Panc1 (cell line): ENCODE measurements at regions not wholly inside any gene's neighbourhood (a gene's known extent, or its start where the extent isn't known, plus 50 kb on each side); places are given as distances from the start of the nearest gene placed in this dataset.

Experiments used
- ATAC-seq: fragments of 200-7000 bp; cut with Tn5 transposase; 2 replicates; pipeline ENCODE4 v1.9.1; 2020; ENCODE audit warnings: mild to moderate bottlenecking, moderate library complexity
- BruUV-seq: library from RNA; stranded (reverse); fragments of 400-500 nt; replicated peaks from 2 replicates; lab custom pipeline; 2021; lab: Mats Ljungman, UMichigan
- CTCF ChIA-PET: fragments of 300-600 bp; sonication (Branson Sonifier 250); formaldehyde crosslinking; loops from one replicate; lab custom pipeline; 2022; ENCODE audit warnings: antibody characterized with exemption; lab: Charles Lee
- POLR2A ChIA-PET: fragments of 300-600 bp; sonication (Branson Sonifier 250); formaldehyde crosslinking; loops from one replicate; lab custom pipeline; 2022; ENCODE audit warnings: antibody characterized with exemption; lab: Charles Lee
- DNase-seq: peaks from one replicate; pipeline ENCODE4 v3.0.0-alpha.2; 2010; ENCODE audit warnings: low read depth, low spot score
- H3K27ac ChIP-seq: 2 replicates; pipeline ENCODE4 v1.5.1; 2011; ENCODE audit warnings: mild to moderate bottlenecking, low read length, inconsistent platforms
- H3K27me3 ChIP-seq: fragments of 200-500 bp; sonication (Bioruptor generic); 2 replicates; pipeline ENCODE4 v1.6.0; 2014; ENCODE audit warnings: low read length, inconsistent platforms; ENCODE audit not compliant: control insufficient read depth, insufficient read depth
- H3K36me3 ChIP-seq: fragments of 200-500 bp; sonication (Bioruptor generic); 2 replicates; pipeline ENCODE4 v1.5.1; 2014; ENCODE audit warnings: inconsistent platforms, mild to moderate bottlenecking, low read length, moderate library complexity; ENCODE audit not compliant: control insufficient read depth, insufficient read depth
- H3K4me1 ChIP-seq: 2 replicates; pipeline ENCODE4 v1.5.1; 2011; ENCODE audit warnings: inconsistent platforms, mild to moderate bottlenecking, low read length, moderate library complexity; ENCODE audit not compliant: control insufficient read depth, insufficient read depth
- H3K4me3 ChIP-seq, 2 experiments: 2 replicates each; pipeline ENCODE4 v1.5.1; 2011 to 2012; ENCODE audit warnings: low read depth in 2 of 2, low read length in 2 of 2, mild to moderate bottlenecking in 2 of 2, inconsistent platforms in 1 of 2, moderate library complexity in 1 of 2
- H3K9me3 ChIP-seq: fragments of 200-500 bp; sonication (Bioruptor generic); 2 replicates; pipeline ENCODE4 v1.5.1; 2014; ENCODE audit warnings: low read depth, mild to moderate bottlenecking, inconsistent platforms, low read length, moderate library complexity; ENCODE audit not compliant: control insufficient read depth, insufficient read depth
- CTCF ChIP-seq: fragments of 450-650 bp; IDR thresholded peaks from 2 replicates; pipeline ENCODE4 v1.5.1; 2017; ENCODE audit warnings: mild to moderate bottlenecking
- POLR2AphosphoS5 ChIP-seq: IDR thresholded peaks from 2 replicates; pipeline ENCODE4 v1.6.1; 2012; ENCODE audit warnings: mild to moderate bottlenecking, low read depth, low read length, moderate library complexity
- REST ChIP-seq, 2 experiments: IDR thresholded peaks; 2 replicates each; pipeline ENCODE4 v1.6.1; 2011 to 2012; ENCODE audit warnings: low read depth in 2 of 2, control low read depth in 1 of 2, low read length in 1 of 2, mild to moderate bottlenecking in 1 of 2, moderate library complexity in 1 of 2; ENCODE audit not compliant: insufficient read depth in 1 of 2
- SIN3A ChIP-seq: IDR thresholded peaks from 2 replicates; pipeline ENCODE4 v1.6.1; 2012; ENCODE audit warnings: low read depth, mild to moderate bottlenecking, low read length, moderate library complexity, borderline replicate concordance; ENCODE audit not compliant: insufficient read depth
- TCF7L2 ChIP-seq: IDR thresholded peaks from 2 replicates; pipeline ENCODE4 v1.6.1; 2011; ENCODE audit warnings: mild to moderate bottlenecking, low read depth, low read length, inconsistent platforms
- in situ Hi-C: cut with HindIII; loops from 2 replicates; pipeline ENCODE4 v1.10.0; 2016; ENCODE audit warnings: low sequenced_read_pairs, low pct_unique_long_range_greater_than_20kb
- intact Hi-C: fragments of 100-400 bp; cut with micrococcal nuclease; formaldehyde crosslinking; loops from one replicate; pipeline ENCODE4 v1.10.0; 2022; ENCODE audit not compliant: unreplicated experiment

- DNase-seq (no peak), ATAC-seq (no peak)
- Histone ChIP-seq H3K4me3 (no peak overlapping the region), H3K9me3 (no peaks in the 10 kb centered on the region), H3K27me3 (no peaks in the 10 kb centered on the region), H3K27ac (no peak overlapping the region), H3K4me1 (no peaks in the 10 kb centered on the region), H3K36me3 (no peaks in the 10 kb centered on the region)
- intact Hi-C loops: no loop called here
- ChIA-PET POLR2A (no interaction called here), CTCF (no interaction called here)
- BruUV-seq: no TSS peak
- no peak for TF ChIP-seq POLR2AphosphoS5
- TF ChIP-seq TCF7L2: no peak
- no peak for TF ChIP-seq CTCF
- no peak for TF ChIP-seq REST (IDR thresholded peaks at IDR 0.05; ENCODE audit: insufficient read depth in 1 of 2, low read depth in 2 of 2, low read length in 1 of 2)
- TF ChIP-seq SIN3A: no peak
- in situ Hi-C loops: no loop called here
Observed at GRCh38 chr10:36266923-36267322, 624.8 kb upstream of the FZD8 start.

DNA sequence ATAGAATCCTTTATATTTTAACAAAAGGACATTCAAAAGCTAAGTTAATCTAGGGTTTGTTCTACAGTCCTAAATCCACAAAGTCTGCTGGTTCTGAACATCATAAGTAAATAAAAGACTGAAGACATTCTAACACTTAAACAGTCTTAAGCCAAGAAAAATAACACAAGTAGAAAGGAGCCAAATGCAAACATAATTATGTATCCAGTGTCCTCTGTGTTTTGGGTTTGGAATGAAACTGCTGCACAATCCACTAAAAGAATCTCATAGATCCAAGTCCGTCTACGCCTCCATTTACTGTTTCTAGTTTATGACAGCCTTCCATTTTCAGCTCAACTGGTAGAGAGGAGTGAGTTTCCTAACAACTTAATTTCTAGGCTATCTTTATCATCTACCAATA, 623.6 kb upstream of the FZD8 start:
- Histone ChIP-seq H3K4me1 (no peaks in the 10 kb centered on the region), H3K36me3 (no peaks in the 10 kb centered on the region), H3K27ac (no peak overlapping the region), H3K9me3 (no peaks in the 10 kb centered on the region), H3K4me3 (no peak overlapping the region), H3K27me3 (no peaks in the 10 kb centered on the region)
- no peak for DNase-seq
- no TSS peak for BruUV-seq
- intact Hi-C loops: no loop called here
- in situ Hi-C loops: no loop called here
- no peak for ATAC-seq
- ChIA-PET POLR2A (no interaction called here), CTCF (no interaction called here)
- no peak for TF ChIP-seq TCF7L2

DNA sequence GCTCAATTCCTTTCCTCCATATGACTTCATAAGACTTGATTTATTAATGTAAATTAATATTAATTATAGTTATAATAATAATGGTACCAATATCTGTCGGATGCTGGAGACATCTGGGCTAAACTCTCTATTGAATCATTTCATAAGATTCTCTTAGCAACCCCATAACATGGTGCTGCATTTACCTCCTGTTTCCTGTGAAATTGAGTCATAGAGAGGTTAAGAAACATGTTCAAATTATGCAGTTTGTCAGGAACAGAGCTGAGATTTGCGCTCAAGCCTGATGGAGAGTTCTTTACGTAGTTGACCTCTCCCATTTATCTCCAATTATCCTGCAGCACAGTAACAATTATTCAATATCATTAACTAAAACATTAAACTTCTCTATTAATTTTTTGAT, 621.8 kb upstream of the FZD8 start:
- H3K4me3 ChIP-seq: no peak overlapping the region
- in situ Hi-C loops: no loop called here
- DNase-seq (no peak), ATAC-seq (no peak)
- no peaks in the 10 kb centered on the region for H3K36me3 ChIP-seq
- H3K4me1 ChIP-seq: no peaks in the 10 kb centered on the region
- intact Hi-C loops: no loop called here
- no TSS peak for BruUV-seq
- H3K27ac ChIP-seq: no peak overlapping the region
- no peaks in the 10 kb centered on the region for H3K9me3 ChIP-seq
- POLR2A ChIA-PET: no interaction called here
- CTCF ChIA-PET: no interaction called here
- no peak for TF ChIP-seq POLR2AphosphoS5
- TF ChIP-seq SIN3A: no peak
- no peak for TF ChIP-seq CTCF
- no peak for TF ChIP-seq REST (IDR thresholded peaks at IDR 0.05; ENCODE audit: insufficient read depth in 1 of 2, low read depth in 2 of 2, low read length in 1 of 2)
- no peak for TF ChIP-seq TCF7L2
- H3K27me3 ChIP-seq: no peaks in the 10 kb centered on the region
